Effector memory CD4-positive, alpha-beta T cell (primary cell): ENCODE measurements at regions not wholly inside any gene's neighbourhood (a gene's known extent, or its start where the extent isn't known, plus 50 kb on each side); places are given as distances from the start of the nearest gene placed in this dataset.

Experiments
- DNase-seq, 3 donors: peaks; one replicate each; pipeline ENCODE4 v3.0.0-alpha.2; 2020
- H3K27ac ChIP-seq: 2 replicates; pipeline ENCODE4 v1.7.0; 2013; ENCODE audit warnings: mild to moderate bottlenecking, low read length, moderate library complexity; ENCODE audit not compliant: insufficient read depth, poor library complexity, severe bottlenecking
- H3K27me3 ChIP-seq: replicated peaks from 2 replicates; pipeline ENCODE4 v1.7.0; 2013; ENCODE audit warnings: mild to moderate bottlenecking, low read length; ENCODE audit not compliant: insufficient read depth, control insufficient read depth, poor library complexity, severe bottlenecking
- H3K36me3 ChIP-seq: 2 replicates; pipeline ENCODE4 v1.7.0; 2013; ENCODE audit warnings: mild to moderate bottlenecking, low read length, moderate library complexity; ENCODE audit not compliant: control insufficient read depth, insufficient read depth
- H3K4me1 ChIP-seq: 2 replicates; pipeline ENCODE4 v1.7.0; 2013; ENCODE audit warnings: low read length, mild to moderate bottlenecking; ENCODE audit not compliant: control insufficient read depth, insufficient read depth, poor library complexity, severe bottlenecking
- H3K4me3 ChIP-seq: 2 replicates; pipeline ENCODE4 v1.7.0; 2013; ENCODE audit warnings: low read length, low read depth, mild to moderate bottlenecking; ENCODE audit not compliant: insufficient read depth, poor library complexity, severe bottlenecking
- H3K9me3 ChIP-seq: 2 replicates; pipeline ENCODE4 v1.7.0; 2013; ENCODE audit warnings: mild to moderate bottlenecking, low read length, moderate library complexity; ENCODE audit not compliant: control insufficient read depth

GRCh38 chr21:17185674-17186073, 327.2 kb upstream of the CXADR start:
- DNase-seq = no peak
- Histone ChIP-seq H3K36me3 (no peaks in the 10 kb centered on the region), H3K9me3 (no peaks in the 10 kb centered on the region), H3K4me1 (no peaks in the 10 kb centered on the region), H3K4me3 (no peak overlapping the region), H3K27ac (no peak overlapping the region), H3K27me3 (no peaks in the 10 kb centered on the region)

DNA sequence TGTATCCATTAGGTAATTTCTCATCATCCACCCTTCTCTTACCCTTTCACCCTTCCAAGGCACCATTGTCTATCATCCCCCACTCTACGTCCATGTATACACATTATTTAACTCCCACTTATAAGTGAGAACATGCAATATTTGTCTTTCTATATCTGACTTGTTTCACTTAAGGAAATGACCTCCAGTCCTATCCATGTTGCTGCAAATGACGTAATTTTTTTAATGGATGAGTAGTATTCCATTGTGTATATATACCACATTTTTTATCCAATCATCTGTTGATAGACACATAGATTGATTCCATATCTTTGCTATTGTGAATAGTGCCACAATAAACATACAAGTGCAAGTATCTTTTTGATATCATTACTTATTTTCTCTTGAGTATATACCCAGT, 322.9 kb upstream of the CXADR start:
- no peaks in the 10 kb centered on the region for H3K9me3 ChIP-seq
- H3K4me1 ChIP-seq = no peaks in the 10 kb centered on the region
- no peaks in the 10 kb centered on the region for H3K27me3 ChIP-seq
- no peak for DNase-seq
- H3K36me3 ChIP-seq = no peaks in the 10 kb centered on the region
- no peak overlapping the region for H3K27ac ChIP-seq
- no peak overlapping the region for H3K4me3 ChIP-seq

GRCh38 chr21:17191346-17191993, 321.4 kb upstream of the CXADR start:
- Histone ChIP-seq H3K4me1 (no peaks in the 10 kb centered on the region), H3K27ac (no peak overlapping the region), H3K36me3 (no peaks in the 10 kb centered on the region), H3K27me3 (no peaks in the 10 kb centered on the region), H3K9me3 (no peaks in the 10 kb centered on the region), H3K4me3 (no peak overlapping the region)
- no peak for DNase-seq

GRCh38 chr21:17195351-17195750, 317.5 kb upstream of the CXADR start:
- H3K36me3 ChIP-seq = no peaks in the 10 kb centered on the region
- H3K4me1 ChIP-seq = no peaks in the 10 kb centered on the region
- DNase-seq = no peak
- H3K27me3 ChIP-seq = no peaks in the 10 kb centered on the region
- no peak overlapping the region for H3K27ac ChIP-seq
- H3K9me3 ChIP-seq = no peaks in the 10 kb centered on the region
- no peak overlapping the region for H3K4me3 ChIP-seq

DNA sequence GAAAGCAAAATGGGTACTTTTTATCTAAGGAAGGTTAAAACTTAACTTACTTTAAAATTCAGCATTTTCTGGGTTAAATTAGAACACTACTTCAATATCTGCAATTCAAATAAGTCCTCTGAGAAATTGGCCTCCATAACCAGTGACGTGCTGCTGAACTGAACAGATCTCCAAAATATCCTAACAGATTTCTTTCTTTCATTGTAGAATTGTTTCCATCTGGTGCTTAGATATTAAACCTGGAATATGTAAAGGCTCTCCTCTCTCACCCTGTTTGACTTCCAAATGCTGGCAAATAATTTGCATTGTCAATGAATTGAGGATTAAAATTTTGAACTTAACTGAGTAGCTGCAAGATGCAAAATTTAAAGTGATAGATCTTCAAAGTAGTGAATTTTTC, 316.9 kb upstream of the CXADR start:
- Histone ChIP-seq H3K4me1 (no peaks in the 10 kb centered on the region), H3K4me3 (no peak overlapping the region), H3K36me3 (no peaks in the 10 kb centered on the region), H3K9me3 (no peaks in the 10 kb centered on the region), H3K27ac (no peak overlapping the region), H3K27me3 (no peaks in the 10 kb centered on the region)
- DNase-seq = no peak

DNA sequence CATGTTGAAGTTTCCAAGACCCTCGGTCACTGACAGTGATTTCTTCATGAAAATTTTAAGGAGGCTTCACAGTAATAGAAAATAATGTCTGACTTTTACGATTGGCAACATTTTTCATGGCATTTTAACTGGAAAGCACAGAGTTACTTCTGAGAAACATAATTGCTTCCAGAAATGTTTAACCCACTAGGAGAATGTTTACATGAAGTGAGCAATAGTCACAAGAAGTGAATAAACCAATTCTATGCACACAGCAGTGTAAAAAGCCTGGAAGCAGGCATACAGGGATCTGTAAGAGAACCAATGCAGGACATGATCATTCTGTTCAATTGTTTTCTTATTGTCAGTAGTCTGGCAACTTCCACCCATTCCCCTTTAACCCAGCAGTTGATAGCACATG, 316.2 kb upstream of the CXADR start:
- Histone ChIP-seq H3K27me3 (no peaks in the 10 kb centered on the region), H3K9me3 (no peaks in the 10 kb centered on the region), H3K4me3 (no peak overlapping the region), H3K4me1 (no peaks in the 10 kb centered on the region), H3K36me3 (no peaks in the 10 kb centered on the region), H3K27ac (no peak overlapping the region)
- DNase-seq = no peak

DNA sequence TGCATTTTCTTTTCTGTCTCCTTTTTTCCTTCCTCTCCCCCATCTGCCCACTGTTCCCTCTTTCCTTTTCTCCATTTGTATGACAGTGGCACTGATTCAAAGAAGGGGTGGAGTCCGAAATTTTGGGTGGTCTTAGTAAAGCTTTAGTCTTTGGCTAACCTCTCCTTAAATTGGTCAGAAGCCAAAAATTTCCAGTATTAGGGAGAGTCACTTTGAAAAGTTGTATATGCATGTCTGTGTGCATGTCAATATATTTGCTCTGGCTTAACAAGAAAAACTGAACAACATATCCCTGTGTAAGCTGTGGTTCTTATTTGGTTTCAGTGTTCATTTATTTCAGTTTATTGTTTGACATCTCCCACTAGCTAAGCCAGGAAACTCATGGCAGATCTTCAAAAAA, 314.8 kb upstream of the CXADR start:
- H3K27me3 ChIP-seq = no peaks in the 10 kb centered on the region
- H3K4me1 ChIP-seq = no peaks in the 10 kb centered on the region
- H3K4me3 ChIP-seq = no peak overlapping the region
- no peak for DNase-seq
- no peaks in the 10 kb centered on the region for H3K9me3 ChIP-seq
- H3K36me3 ChIP-seq = no peaks in the 10 kb centered on the region
- no peak overlapping the region for H3K27ac ChIP-seq

DNA sequence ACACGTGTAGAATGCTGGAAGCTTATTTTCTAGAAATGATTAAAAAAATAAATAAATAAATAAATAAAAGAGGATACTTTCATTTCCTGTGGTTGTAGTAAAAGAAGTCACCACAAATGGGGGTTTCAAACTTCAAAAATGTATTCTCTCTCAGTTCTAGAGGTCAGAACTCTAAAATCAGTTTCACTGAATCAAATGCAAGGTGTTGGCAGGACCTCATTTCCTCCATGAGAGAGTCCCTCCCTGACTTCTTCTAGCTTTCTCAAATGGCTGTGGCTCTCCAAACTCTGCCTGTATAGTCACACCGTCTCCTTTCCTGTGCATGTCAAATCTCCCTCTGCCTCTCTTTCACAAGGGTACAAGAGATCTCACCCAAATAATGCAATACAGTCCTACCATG, 312.6 kb upstream of the CXADR start:
- no peak for DNase-seq
- no peak overlapping the region for H3K4me3 ChIP-seq

DNA sequence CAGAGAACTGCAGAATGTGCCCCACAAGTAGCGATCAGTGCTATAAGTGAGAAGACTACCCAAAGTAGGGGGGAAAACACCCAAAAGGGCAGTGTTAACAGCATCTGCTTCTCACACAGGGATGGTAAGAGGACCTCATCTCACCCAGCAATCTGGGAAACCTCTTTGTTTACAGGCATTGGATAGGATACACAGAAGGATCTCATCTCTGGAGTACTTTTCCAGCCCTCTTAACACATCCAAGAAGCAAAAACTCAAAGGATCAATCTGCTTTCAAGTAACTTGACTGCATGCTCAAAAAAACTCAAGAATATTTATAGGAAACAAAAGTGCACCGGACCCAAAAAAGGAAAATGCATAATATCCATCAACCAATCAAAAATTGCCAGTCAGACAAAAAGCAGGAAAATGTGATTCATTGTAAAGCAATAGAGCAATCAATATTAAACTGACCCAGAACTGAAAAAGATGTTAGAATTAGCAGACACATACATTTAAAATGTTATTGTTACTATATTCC, 311.0 kb upstream of the CXADR start:
- no peak overlapping the region for H3K4me3 ChIP-seq
- no peaks in the 10 kb centered on the region for H3K4me1 ChIP-seq
- H3K27me3 ChIP-seq = no peaks in the 10 kb centered on the region
- no peak for DNase-seq
- H3K9me3 ChIP-seq = no peaks in the 10 kb centered on the region
- no peaks in the 10 kb centered on the region for H3K36me3 ChIP-seq
- H3K27ac ChIP-seq = no peak overlapping the region

More for the DNA sequence above, 312.6 kb upstream of the CXADR start:
- H3K27me3 ChIP-seq = no peaks in the 10 kb centered on the region
- no peaks in the 10 kb centered on the region for H3K9me3 ChIP-seq
- no peaks in the 10 kb centered on the region for H3K36me3 ChIP-seq
- H3K27ac ChIP-seq = no peak overlapping the region
- H3K4me1 ChIP-seq = no peaks in the 10 kb centered on the region

GRCh38 chr21:17214801-17215200, 298.0 kb upstream of the CXADR start:
- Histone ChIP-seq H3K4me1 (no peaks in the 10 kb centered on the region), H3K36me3 (no peaks in the 10 kb centered on the region), H3K27me3 (no peaks in the 10 kb centered on the region), H3K4me3 (no peak overlapping the region), H3K27ac (no peak overlapping the region), H3K9me3 (no peaks in the 10 kb centered on the region)
- DNase-seq = no peak
